ENCODE measurements at regions not wholly inside any gene's neighbourhood (a gene's known extent, or its start where the extent isn't known, plus 50 kb on each side); places are given as distances from the start of the nearest gene placed in this dataset.

- no peak for TF ChIP-seq CTCF (IDR thresholded peaks at IDR 0.05 in 2 of 3, conservative IDR thresholded peaks at IDR 0.05 in 1 of 3; ENCODE audit: borderline replicate concordance in 1 of 3, insufficient read depth in 1 of 3, low read depth in 2 of 3, low read length in 2 of 3)
- no peak for TF ChIP-seq SP1 (IDR thresholded peaks at IDR 0.05; ENCODE audit: low read depth)
- no peak for TF ChIP-seq ELF1 (IDR thresholded peaks at IDR 0.05; ENCODE audit: borderline replicate concordance, low read depth)
- no peak for TF ChIP-seq EGR1 (IDR thresholded peaks at IDR 0.05; ENCODE audit: low read depth)
- TF ChIP-seq ZBTB33 (IDR thresholded peaks at IDR 0.05; ENCODE audit: extremely low read depth, insufficient replicate concordance, low read length), result no peak
Measured at GRCh38 chr6:150514806-150515380, 84.8 kb upstream of the PLEKHG1 start (continued).

- Histone ChIP-seq H2AFZ (ENCODE audit: low read depth, low read length, poor library complexity, severe bottlenecking) (no peak overlapping the region), H3K4me2 (ENCODE audit: low read length) (no peak overlapping the region), H3K9me3 (ENCODE audit: control insufficient read depth in 1 of 2, insufficient read depth in 1 of 2, low read depth in 1 of 2, low read length in 2 of 2) (no peaks in the 10 kb centered on the region), H4K20me1 (ENCODE audit: insufficient read depth) (no peaks in the 10 kb centered on the region), H3K4me1 (ENCODE audit: control insufficient read depth in 1 of 2, insufficient read depth in 2 of 2, low read length in 2 of 2) (peaks cover 0 to 12% of the 10 kb centered on the region in 2 experiments; a peak in 2 of 4 replicates), H3K36me3 (ENCODE audit: control insufficient read depth in 1 of 2, insufficient read depth in 2 of 2, low read length in 2 of 2) (no peaks in the 10 kb centered on the region), H3K4me3 (replicated peaks in 1 of 2; ENCODE audit: low read depth in 1 of 2, low read length in 2 of 2) (no peak overlapping the region), H3K9ac (ENCODE audit: low read length) (no peak overlapping the region), H3K9me2 (ENCODE audit: insufficient read depth) (no peaks in the 10 kb centered on the region), H3K27ac (ENCODE audit: low read depth, low read length) (no peak overlapping the region), H3K27me3 (ENCODE audit: insufficient read depth, low read length) (no peaks in the 10 kb centered on the region), H3K79me2 (ENCODE audit: insufficient read depth, low read length) (no peaks in the 10 kb centered on the region)
- no TSS peak for BruUV-seq (replicated peaks)
- intact Hi-C loops (cut with micrococcal nuclease), result no loop called here
- no peak for TF ChIP-seq MAX (IDR thresholded peaks at IDR 0.05)
- TF ChIP-seq YY1 (IDR thresholded peaks at IDR 0.05; ENCODE audit: extremely low read depth, insufficient replicate concordance, low read depth, low read length), result no peak
- no peak for TF ChIP-seq POLR2A (IDR thresholded peaks at IDR 0.05; ENCODE audit: borderline replicate concordance, extremely low read depth, insufficient read depth, insufficient read length)
- TF ChIP-seq FOSL1 (IDR thresholded peaks at IDR 0.05; ENCODE audit: low read depth), result no peak
- no peak for TF ChIP-seq ELF1 (IDR thresholded peaks at IDR 0.05; ENCODE audit: borderline replicate concordance, low read depth)
- TF ChIP-seq JUND (IDR thresholded peaks at IDR 0.05), result no peak
- no peak for TF ChIP-seq ZBTB33 (IDR thresholded peaks at IDR 0.05; ENCODE audit: extremely low read depth, insufficient replicate concordance, low read length)
- TF ChIP-seq SP1 (IDR thresholded peaks at IDR 0.05; ENCODE audit: low read depth), result no peak
- no peak for TF ChIP-seq CEBPB (IDR thresholded peaks at IDR 0.05; ENCODE audit: low read depth)
- TF ChIP-seq REST (IDR thresholded peaks at IDR 0.05; ENCODE audit: low read depth), result no peak
- no peak for TF ChIP-seq EZH2phosphoT487 (IDR thresholded peaks at IDR 0.05; ENCODE audit: borderline replicate concordance)
- RAD21 ChIA-PET (ENCODE audit: low non-redundant PET in 1 of 2, low total read pairs in 2 of 2, uncharacterized antibody in 2 of 2, unreplicated experiment in 2 of 2), result no interaction called here
- POLR2A ChIA-PET, result no interaction called here
- ATAC-seq (no peak), DNase-seq (ENCODE audit: low read depth, low spot score) (no peak)
- CTCF ChIA-PET, result no interaction called here
Measured at GRCh38 chr6:150516199-150516598, 83.5 kb upstream of the PLEKHG1 start.
